H9 (cell line): ENCODE measurements at regions not wholly inside any gene's neighbourhood (a gene's known extent, or its start where the extent isn't known, plus 50 kb on each side); places are given as distances from the start of the nearest gene placed in this dataset.

Source experiments
- DNase-seq: peaks from one replicate; pipeline ENCODE4 v3.0.0-alpha.2; 2017
- H2AFZ ChIP-seq: one replicate; pipeline ENCODE4 v1.6.1; 2013; ENCODE audit warnings: mild to moderate bottlenecking, low read length, control low read depth, moderate library complexity
- H2AK5ac ChIP-seq: 2 replicates; pipeline ENCODE4 v1.6.1; 2013; ENCODE audit warnings: low read length, control low read depth, mixed read lengths; ENCODE audit not compliant: insufficient read length
- H2BK120ac ChIP-seq: one replicate; pipeline ENCODE4 v1.6.1; 2013; ENCODE audit warnings: low read depth, mild to moderate bottlenecking, low read length, control low read depth, inconsistent platforms; ENCODE audit not compliant: poor library complexity, severe bottlenecking
- H2BK12ac ChIP-seq: 2 replicates; pipeline ENCODE4 v1.6.1; 2013; ENCODE audit warnings: low read length, control low read depth, mixed read lengths, low read depth; ENCODE audit not compliant: insufficient read length
- H2BK15ac ChIP-seq: 2 replicates; pipeline ENCODE4 v1.6.1; 2013; ENCODE audit warnings: low read depth, low read length, control low read depth
- H2BK20ac ChIP-seq: one replicate; pipeline ENCODE4 v1.6.1; 2013; ENCODE audit warnings: low read depth, mild to moderate bottlenecking, low read length, control low read depth, inconsistent platforms; ENCODE audit not compliant: poor library complexity, severe bottlenecking
- H2BK5ac ChIP-seq: 2 replicates; pipeline ENCODE4 v1.6.1; 2013; ENCODE audit warnings: low read length, control low read depth, mixed read lengths; ENCODE audit not compliant: insufficient read length
- H3K14ac ChIP-seq: 2 replicates; pipeline ENCODE4 v1.6.1; 2013; ENCODE audit warnings: low read length, control low read depth; ENCODE audit not compliant: insufficient read depth
- H3K18ac ChIP-seq: 2 replicates; pipeline ENCODE4 v1.6.1; 2013; ENCODE audit warnings: low read depth, mild to moderate bottlenecking, mixed read lengths, low read length, control low read depth; ENCODE audit not compliant: insufficient read length
- H3K23ac ChIP-seq: 2 replicates; pipeline ENCODE4 v1.6.1; 2013; ENCODE audit warnings: low read length, control low read depth, mixed read lengths, low read depth; ENCODE audit not compliant: insufficient read length
- H3K23me2 ChIP-seq: 2 replicates; pipeline ENCODE4 v1.6.1; 2013; ENCODE audit warnings: low read depth, mild to moderate bottlenecking, mixed read lengths, low read length, control low read depth; ENCODE audit not compliant: insufficient read length, poor library complexity, severe bottlenecking
- H3K27ac ChIP-seq: 2 replicates; pipeline ENCODE4 v1.5.1; 2013; ENCODE audit warnings: low read length, control low read depth, mixed read lengths, low read depth; ENCODE audit not compliant: insufficient read length
- H3K27me3 ChIP-seq: 2 replicates; pipeline ENCODE4 v1.6.1; 2013; ENCODE audit warnings: low read length, control low read depth, inconsistent platforms; ENCODE audit not compliant: insufficient read depth
- H3K4ac ChIP-seq: 2 replicates; pipeline ENCODE4 v1.6.1; 2013; ENCODE audit warnings: low read depth, mild to moderate bottlenecking, control low read depth, inconsistent platforms, low read length, moderate library complexity
- H3K4me1 ChIP-seq: 2 replicates; pipeline ENCODE4 v1.6.1; 2013; ENCODE audit warnings: low read length, control low read depth, inconsistent platforms; ENCODE audit not compliant: insufficient read depth
- H3K4me2 ChIP-seq: 2 replicates; pipeline ENCODE4 v1.6.1; 2013; ENCODE audit warnings: low read length, control low read depth, mixed read lengths; ENCODE audit not compliant: insufficient read length, insufficient read depth
- H3K56ac ChIP-seq: 2 replicates; pipeline ENCODE4 v1.6.1; 2013; ENCODE audit warnings: low read depth, mild to moderate bottlenecking, mixed read lengths, low read length, control low read depth; ENCODE audit not compliant: insufficient read length
- H3K79me1 ChIP-seq: 2 replicates; pipeline ENCODE4 v1.6.1; 2013; ENCODE audit warnings: low read depth, mild to moderate bottlenecking, moderate library complexity, low read length, control low read depth, inconsistent platforms; ENCODE audit not compliant: insufficient read depth, poor library complexity, severe bottlenecking
- H3K79me2 ChIP-seq: 2 replicates; pipeline ENCODE4 v1.6.1; 2013; ENCODE audit warnings: low read length, control low read depth, inconsistent platforms; ENCODE audit not compliant: insufficient read depth
- H3K9ac ChIP-seq: 2 replicates; pipeline ENCODE4 v1.6.1; 2013; ENCODE audit warnings: low read length, control low read depth, mixed read lengths; ENCODE audit not compliant: insufficient read length; ENCODE audit errors: extremely low read depth
- H3K9me3 ChIP-seq: one replicate; pipeline ENCODE4 v1.6.1; 2013; ENCODE audit warnings: low read depth, low read length, inconsistent platforms; ENCODE audit not compliant: control insufficient read depth
- H3T11ph ChIP-seq: one replicate; pipeline ENCODE4 v1.6.1; 2013; ENCODE audit warnings: mild to moderate bottlenecking, low read length, control low read depth, inconsistent platforms
- H4K20me1 ChIP-seq: one replicate; pipeline ENCODE4 v1.6.1; 2013; ENCODE audit not compliant: control insufficient read depth, insufficient read length, insufficient read depth
- H4K5ac ChIP-seq: 2 replicates; pipeline ENCODE4 v1.6.1; 2013; ENCODE audit warnings: low read depth, mild to moderate bottlenecking, mixed read lengths, low read length, control low read depth; ENCODE audit not compliant: insufficient read length
- H4K8ac ChIP-seq: replicated peaks from 2 replicates; pipeline ENCODE4 v1.6.1; 2013; ENCODE audit warnings: low read length, control low read depth, mixed read lengths, low read depth; ENCODE audit not compliant: insufficient read length
- H4K91ac ChIP-seq: 2 replicates; pipeline ENCODE4 v1.6.1; 2013; ENCODE audit warnings: low read depth, mild to moderate bottlenecking, moderate library complexity, mixed read lengths, low read length, control low read depth; ENCODE audit not compliant: insufficient read length
- H3K27ac Mint-ChIP-seq, 3 experiments: 2 replicates in 2 of 3; 3 replicates in 1 of 3; pipeline ENCODE4 v1.8.0; 2020 to 2021; ENCODE audit warnings: mixed read lengths in 3 of 3, mild to moderate bottlenecking in 1 of 3, moderate library complexity in 1 of 3
- H3K27me3 Mint-ChIP-seq: 2 replicates; pipeline ENCODE4 v1.8.0; 2021; ENCODE audit warnings: low read depth, mild to moderate bottlenecking, moderate library complexity, mixed read lengths
- H3K36me3 Mint-ChIP-seq, 3 experiments: 2 replicates in 2 of 3; 3 replicates in 1 of 3; pipeline ENCODE4 v1.8.0; 2020 to 2021; ENCODE audit warnings: low read depth in 3 of 3, mixed read lengths in 3 of 3; ENCODE audit not compliant: insufficient read depth in 1 of 3
- H3K4me1 Mint-ChIP-seq, 2 experiments: 2 replicates each; pipeline ENCODE4 v1.8.0; 2020; ENCODE audit warnings: mixed read lengths in 2 of 2
- H3K4me3 Mint-ChIP-seq, 2 experiments: 2 replicates in 1 of 2; 3 replicates in 1 of 2; pipeline ENCODE4 v1.8.0; 2020 to 2021; ENCODE audit warnings: mild to moderate bottlenecking in 2 of 2, mixed read lengths in 2 of 2, moderate library complexity in 1 of 2
- H3K9me3 Mint-ChIP-seq, 2 experiments: 2 replicates in 1 of 2; 3 replicates in 1 of 2; pipeline ENCODE4 v1.8.0; 2020; ENCODE audit warnings: mild to moderate bottlenecking in 2 of 2, mixed read lengths in 2 of 2, moderate library complexity in 1 of 2
- WGBS: extraction: QIAGEN DNeasy Blood & Tissue Kit; methylation state at CpG from one replicate; pipeline ENCODE4 v1.1.7; 2013; ENCODE audit warnings: missing lambda C conversion rate, low lambda C conversion rate, mixed read lengths; ENCODE audit not compliant: insufficient read length; ENCODE audit errors: extremely low coverage; 5-methylcytosine and 5-hydroxymethylcytosine counted together
- TF ChIP-seq, protein P1 (sequence below): fragments of 200-600 bp; sonication (generic); conservative IDR thresholded peaks from 3 replicates; pipeline ENCODE4 v1.8.0; 2021; ENCODE audit warnings: antibody characterized with exemption, mild to moderate bottlenecking

DNA sequence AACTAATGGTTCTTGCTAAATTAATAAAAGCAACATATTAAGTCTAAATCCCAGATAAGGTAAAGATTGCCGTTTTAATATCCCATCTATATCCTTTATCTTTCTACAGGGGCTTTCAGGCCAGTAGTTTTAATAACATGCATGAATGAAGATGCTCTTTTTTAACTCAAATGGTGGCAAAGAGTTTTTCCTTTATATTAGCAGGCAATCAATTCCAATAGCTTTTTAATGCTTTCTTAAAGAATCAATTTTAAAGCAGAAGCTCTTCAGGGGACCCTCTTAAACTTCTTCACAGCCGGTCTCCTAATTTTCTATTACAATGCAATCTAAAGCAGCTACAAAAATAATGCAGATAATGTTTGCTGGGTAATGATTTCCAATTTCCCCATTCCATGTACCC is 107.8 kb upstream of the HS3ST5 start:
- Histone ChIP-seq H2BK12ac (no peak overlapping the region), H2BK5ac (no peak overlapping the region), H3K14ac (no peak overlapping the region), H4K5ac (no peak overlapping the region), H2BK20ac (no peak overlapping the region), H3K23ac (no peak overlapping the region), H4K20me1 (no peaks in the 10 kb centered on the region), H4K8ac (no peak overlapping the region), H3K56ac (no peak overlapping the region), H3K9ac (no peak overlapping the region), H3K9me3 (no peaks in the 10 kb centered on the region), H2BK15ac (no peak overlapping the region), H2AFZ (no peak overlapping the region), H3K79me2 (no peaks in the 10 kb centered on the region), H3T11ph (no peak overlapping the region), H3K27ac (no peak overlapping the region), H3K18ac (no peak overlapping the region), H2AK5ac (no peak overlapping the region), H3K27me3 (no peaks in the 10 kb centered on the region), H3K4me2 (no peak overlapping the region), H3K23me2 (no peaks in the 10 kb centered on the region), H3K4ac (no peak overlapping the region), H3K4me1 (no peaks in the 10 kb centered on the region), H2BK120ac (no peak overlapping the region), H4K91ac (no peak overlapping the region), H3K79me1 (no peaks in the 10 kb centered on the region)
- no CpG with 5 or more reads among the region's 2 CpGs for WGBS
- TF ChIP-seq, protein P1, sequence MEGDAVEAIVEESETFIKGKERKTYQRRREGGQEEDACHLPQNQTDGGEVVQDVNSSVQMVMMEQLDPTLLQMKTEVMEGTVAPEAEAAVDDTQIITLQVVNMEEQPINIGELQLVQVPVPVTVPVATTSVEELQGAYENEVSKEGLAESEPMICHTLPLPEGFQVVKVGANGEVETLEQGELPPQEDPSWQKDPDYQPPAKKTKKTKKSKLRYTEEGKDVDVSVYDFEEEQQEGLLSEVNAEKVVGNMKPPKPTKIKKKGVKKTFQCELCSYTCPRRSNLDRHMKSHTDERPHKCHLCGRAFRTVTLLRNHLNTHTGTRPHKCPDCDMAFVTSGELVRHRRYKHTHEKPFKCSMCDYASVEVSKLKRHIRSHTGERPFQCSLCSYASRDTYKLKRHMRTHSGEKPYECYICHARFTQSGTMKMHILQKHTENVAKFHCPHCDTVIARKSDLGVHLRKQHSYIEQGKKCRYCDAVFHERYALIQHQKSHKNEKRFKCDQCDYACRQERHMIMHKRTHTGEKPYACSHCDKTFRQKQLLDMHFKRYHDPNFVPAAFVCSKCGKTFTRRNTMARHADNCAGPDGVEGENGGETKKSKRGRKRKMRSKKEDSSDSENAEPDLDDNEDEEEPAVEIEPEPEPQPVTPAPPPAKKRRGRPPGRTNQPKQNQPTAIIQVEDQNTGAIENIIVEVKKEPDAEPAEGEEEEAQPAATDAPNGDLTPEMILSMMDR = no peak
- Mint-ChIP-seq H3K9me3 (no peaks in the 10 kb centered on the region), H3K4me1 (peaks cover 23 to 30% of the 10 kb centered on the region in 2 experiments), H3K27ac (no peak overlapping the region), H3K36me3 (peaks cover 0 to 6% (median 0%) of the 10 kb centered on the region in 3 experiments; a peak in 2 of 7 replicates), H3K4me3 (no peak overlapping the region), H3K27me3 (no peaks in the 10 kb centered on the region)
- DNase-seq = no peak
